ENCODE measurements at regions not wholly inside any gene's neighbourhood (a gene's known extent, or its start where the extent isn't known, plus 50 kb on each side); places are given as distances from the start of the nearest gene placed in this dataset.

GRCh38 chr1:81730881-81731280 lies 69.9 kb upstream of the ADGRL2 start:
- TF ChIP-seq, protein P1, sequence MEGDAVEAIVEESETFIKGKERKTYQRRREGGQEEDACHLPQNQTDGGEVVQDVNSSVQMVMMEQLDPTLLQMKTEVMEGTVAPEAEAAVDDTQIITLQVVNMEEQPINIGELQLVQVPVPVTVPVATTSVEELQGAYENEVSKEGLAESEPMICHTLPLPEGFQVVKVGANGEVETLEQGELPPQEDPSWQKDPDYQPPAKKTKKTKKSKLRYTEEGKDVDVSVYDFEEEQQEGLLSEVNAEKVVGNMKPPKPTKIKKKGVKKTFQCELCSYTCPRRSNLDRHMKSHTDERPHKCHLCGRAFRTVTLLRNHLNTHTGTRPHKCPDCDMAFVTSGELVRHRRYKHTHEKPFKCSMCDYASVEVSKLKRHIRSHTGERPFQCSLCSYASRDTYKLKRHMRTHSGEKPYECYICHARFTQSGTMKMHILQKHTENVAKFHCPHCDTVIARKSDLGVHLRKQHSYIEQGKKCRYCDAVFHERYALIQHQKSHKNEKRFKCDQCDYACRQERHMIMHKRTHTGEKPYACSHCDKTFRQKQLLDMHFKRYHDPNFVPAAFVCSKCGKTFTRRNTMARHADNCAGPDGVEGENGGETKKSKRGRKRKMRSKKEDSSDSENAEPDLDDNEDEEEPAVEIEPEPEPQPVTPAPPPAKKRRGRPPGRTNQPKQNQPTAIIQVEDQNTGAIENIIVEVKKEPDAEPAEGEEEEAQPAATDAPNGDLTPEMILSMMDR (IDR thresholded peaks at IDR 0.05) = no peak
- TF ChIP-seq POLR2A (IDR thresholded peaks at IDR 0.05) = no peak

Data from breast epithelium (tissue), 3 donors.